Kidney epithelial cell (primary cell): ENCODE measurements at regions not wholly inside any gene's neighbourhood (a gene's known extent, or its start where the extent isn't known, plus 50 kb on each side); places are given as distances from the start of the nearest gene placed in this dataset.

ENCODE experiments used
- DNase-seq: peaks from one replicate; pipeline ENCODE4 v3.0.0-alpha.2; 2010; ENCODE audit warnings: low read depth
- H3K27me3 ChIP-seq: 2 replicates; pipeline ENCODE4 v1.6.0; 2011; ENCODE audit warnings: low read length; ENCODE audit not compliant: control insufficient read depth, insufficient read depth
- H3K36me3 ChIP-seq: 2 replicates; pipeline ENCODE4 v1.5.1; 2011; ENCODE audit warnings: low read length; ENCODE audit not compliant: control insufficient read depth, insufficient read depth
- H3K4me3 ChIP-seq: 2 replicates; pipeline ENCODE4 v1.5.1; 2011; ENCODE audit warnings: low read depth, mild to moderate bottlenecking, control low read depth, low read length
- CTCF ChIP-seq: IDR thresholded peaks from 2 replicates; pipeline ENCODE4 v1.5.1; 2011; ENCODE audit warnings: mild to moderate bottlenecking, moderate library complexity, low read length, control low read depth, inconsistent platforms; ENCODE audit not compliant: insufficient read depth, poor library complexity, severe bottlenecking

GRCh38 chr6:25094726-25095125 lies 159.0 kb upstream of the RIPOR2 start:
- Histone ChIP-seq H3K27me3 (no peaks in the 10 kb centered on the region), H3K4me3 (no peak overlapping the region), H3K36me3 (no peaks in the 10 kb centered on the region)
- no peak for TF ChIP-seq CTCF
- no peak for DNase-seq

- no peak overlapping the region for H3K4me3 ChIP-seq
- no peaks in the 10 kb centered on the region for H3K36me3 ChIP-seq
- no peak for TF ChIP-seq CTCF
- H3K27me3 ChIP-seq: no peaks in the 10 kb centered on the region
- DNase-seq: no peak
Observed at GRCh38 chr6:25100288-25100687, 164.5 kb upstream of the RIPOR2 start.

- Histone ChIP-seq H3K4me3 (no peak overlapping the region), H3K36me3 (no peaks in the 10 kb centered on the region), H3K27me3 (no peaks in the 10 kb centered on the region)
- no peak for TF ChIP-seq CTCF
- peak; percentile 1 for DNase-seq
Observed at GRCh38 chr6:25103603-25104002, 167.8 kb upstream of the RIPOR2 start.

- no peaks in the 10 kb centered on the region for H3K36me3 ChIP-seq
- H3K4me3 ChIP-seq: no peak overlapping the region
- no peak for DNase-seq
- no peak for TF ChIP-seq CTCF
- no peaks in the 10 kb centered on the region for H3K27me3 ChIP-seq
Observed at GRCh38 chr6:25105070-25105925, 169.5 kb upstream of the RIPOR2 start.

GRCh38 chr6:25107218-25107617 lies 171.5 kb upstream of the RIPOR2 start:
- no peak for DNase-seq
- no peak overlapping the region for H3K4me3 ChIP-seq
- no peaks in the 10 kb centered on the region for H3K36me3 ChIP-seq
- no peak for TF ChIP-seq CTCF
- H3K27me3 ChIP-seq: no peaks in the 10 kb centered on the region

GRCh38 chr6:25111782-25112181 lies 167.4 kb upstream of the CARMIL1 start:
- no peaks in the 10 kb centered on the region for H3K27me3 ChIP-seq
- TF ChIP-seq CTCF: no peak
- no peak overlapping the region for H3K4me3 ChIP-seq
- H3K36me3 ChIP-seq: no peaks in the 10 kb centered on the region
- no peak for DNase-seq
